Natural killer cell treated with Interleukin-12 subunit alpha and Interleukin-12 subunit beta and Interleukin-15 and Interleukin-18, amount 100 ng/mL, for 72 hours (primary cell): ENCODE measurements at regions not wholly inside any gene's neighbourhood (a gene's known extent, or its start where the extent isn't known, plus 50 kb on each side); places are given as distances from the start of the nearest gene placed in this dataset.

Experiments used
- ATAC-seq, 2 donors: fragments of 150-1000 bp; cut with Tn5 transposase in 1 of 2; sonication (Bioruptor Pico), chemical (Tn5 transposase) in 1 of 2; 2 replicates each; pipeline ENCODE4 v1.10.0; 2021
- DNase-seq: peaks from one replicate; pipeline ENCODE4 v3.0.0; 2022; ENCODE audit warnings: low spot score
- H3K27ac Mint-ChIP-seq, 2 donors: 1 replicate in 1 of 2; 2 replicates in 1 of 2; pipeline ENCODE4 v1.8.0; 2022; ENCODE audit warnings: mixed read lengths in 2 of 2, mild to moderate bottlenecking in 1 of 2, moderate library complexity in 1 of 2
- H3K27me3 Mint-ChIP-seq, 2 donors: 1 replicate in 1 of 2; 2 replicates in 1 of 2; pipeline ENCODE4 v1.8.0; 2022; ENCODE audit warnings: mixed read lengths in 2 of 2
- H3K36me3 Mint-ChIP-seq: one replicate; pipeline ENCODE4 v1.8.0; 2022; ENCODE audit warnings: mixed read lengths
- H3K4me1 Mint-ChIP-seq, 2 donors: 1 replicate in 1 of 2; 2 replicates in 1 of 2; pipeline ENCODE4 v1.8.0; 2022; ENCODE audit warnings: low read depth in 2 of 2, mixed read lengths in 2 of 2, mild to moderate bottlenecking in 1 of 2
- H3K4me3 Mint-ChIP-seq: one replicate; pipeline ENCODE4 v1.8.0; 2022; ENCODE audit warnings: mixed read lengths
- H3K9me3 Mint-ChIP-seq: 2 replicates; pipeline ENCODE4 v1.8.0; 2022; ENCODE audit warnings: mixed read lengths

- Mint-ChIP-seq H3K4me3 (no peak overlapping the region), H3K36me3 (peaks cover 9% of the 10 kb centered on the region)
- no peak for DNase-seq
Measured at GRCh38 chr4:18850867-18851266, 829.3 kb upstream of the LCORL start.

GRCh38 chr4:18847249-18847890 lies 825.8 kb upstream of the LCORL start:
- Mint-ChIP-seq H3K9me3 (peaks cover 19% of the 10 kb centered on the region), H3K27me3 (no peaks in the 10 kb centered on the region), H3K4me3 (no peak overlapping the region), H3K36me3 (peaks cover 4% of the 10 kb centered on the region), H3K27ac (no peak overlapping the region), H3K4me1 (no peaks in the 10 kb centered on the region)
- ATAC-seq (no peak), DNase-seq (no peak)

More at GRCh38 chr4:18850867-18851266, 829.3 kb upstream of the LCORL start:
- Mint-ChIP-seq H3K4me1 (no peaks in the 10 kb centered on the region), H3K9me3 (peaks cover 24% of the 10 kb centered on the region), H3K27ac (no peak overlapping the region), H3K27me3 (no peaks in the 10 kb centered on the region)
- no peak for ATAC-seq

- H3K4me1 Mint-ChIP-seq: no peaks in the 10 kb centered on the region
Measured at GRCh38 chr4:18846313-18846712, 824.8 kb upstream of the LCORL start.

GRCh38 chr4:18844726-18845125 lies 823.2 kb upstream of the LCORL start:
- DNase-seq (no peak), ATAC-seq (no peak)
- H3K4me1 Mint-ChIP-seq: no peaks in the 10 kb centered on the region
- H3K36me3 Mint-ChIP-seq: peaks cover 4% of the 10 kb centered on the region
- H3K27me3 Mint-ChIP-seq: no peaks in the 10 kb centered on the region
- H3K27ac Mint-ChIP-seq: no peak overlapping the region
- H3K9me3 Mint-ChIP-seq: peaks cover 33% of the 10 kb centered on the region
- no peak overlapping the region for H3K4me3 Mint-ChIP-seq

More at GRCh38 chr4:18846313-18846712, 824.8 kb upstream of the LCORL start:
- Mint-ChIP-seq H3K9me3 (peaks cover 26% of the 10 kb centered on the region), H3K36me3 (peaks cover 7% of the 10 kb centered on the region), H3K4me3 (no peak overlapping the region), H3K27ac (no peak overlapping the region), H3K27me3 (no peaks in the 10 kb centered on the region)
- DNase-seq (no peak), ATAC-seq (no peak)

- Mint-ChIP-seq H3K4me3 (no peak overlapping the region), H3K36me3 (peaks cover 4% of the 10 kb centered on the region), H3K27me3 (no peaks in the 10 kb centered on the region), H3K4me1 (no peaks in the 10 kb centered on the region), H3K27ac (no peak overlapping the region), H3K9me3 (peaks cover 28% of the 10 kb centered on the region)
- no peak for DNase-seq
- no peak for ATAC-seq
Measured at GRCh38 chr4:18842431-18842830, 820.9 kb upstream of the LCORL start.

GRCh38 chr4:18840481-18840880 lies 818.9 kb upstream of the LCORL start:
- H3K4me1 Mint-ChIP-seq: no peaks in the 10 kb centered on the region

GRCh38 chr4:18816228-18816895 lies 794.8 kb upstream of the LCORL start:
- Mint-ChIP-seq H3K27me3 (no peaks in the 10 kb centered on the region), H3K9me3 (peaks cover 7% of the 10 kb centered on the region), H3K36me3 (no peaks in the 10 kb centered on the region), H3K4me3 (no peak overlapping the region), H3K27ac (no peak overlapping the region), H3K4me1 (no peaks in the 10 kb centered on the region)
- ATAC-seq (no peak), DNase-seq (no peak)

More at GRCh38 chr4:18840481-18840880, 818.9 kb upstream of the LCORL start:
- peaks cover 23% of the 10 kb centered on the region for H3K9me3 Mint-ChIP-seq
- ATAC-seq: no peak
- DNase-seq: no peak
- no peak overlapping the region for H3K4me3 Mint-ChIP-seq
- peaks cover 4% of the 10 kb centered on the region for H3K36me3 Mint-ChIP-seq
- H3K27me3 Mint-ChIP-seq: no peaks in the 10 kb centered on the region
- H3K27ac Mint-ChIP-seq: no peak overlapping the region

- H3K4me3 Mint-ChIP-seq: no peak overlapping the region
- DNase-seq (no peak), ATAC-seq (no peak)
- H3K9me3 Mint-ChIP-seq: peaks cover 7% of the 10 kb centered on the region
- H3K4me1 Mint-ChIP-seq: no peaks in the 10 kb centered on the region
- H3K36me3 Mint-ChIP-seq: no peaks in the 10 kb centered on the region
- no peaks in the 10 kb centered on the region for H3K27me3 Mint-ChIP-seq
- H3K27ac Mint-ChIP-seq: no peak overlapping the region
Measured at GRCh38 chr4:18815779-18816173, 794.2 kb upstream of the LCORL start.

- Mint-ChIP-seq H3K4me3 (no peak overlapping the region), H3K9me3 (peaks cover 6% of the 10 kb centered on the region), H3K4me1 (no peaks in the 10 kb centered on the region), H3K36me3 (no peaks in the 10 kb centered on the region), H3K27me3 (no peaks in the 10 kb centered on the region), H3K27ac (no peak overlapping the region)
- no peak for ATAC-seq
- no peak for DNase-seq
Measured at GRCh38 chr4:18815081-18815778, 793.7 kb upstream of the LCORL start.

GRCh38 chr4:18813771-18814170 lies 792.2 kb upstream of the LCORL start:
- ATAC-seq: no peak

GRCh38 chr4:18813055-18813454 lies 791.5 kb upstream of the LCORL start:
- DNase-seq (no peak), ATAC-seq (no peak)
- Mint-ChIP-seq H3K4me1 (no peaks in the 10 kb centered on the region), H3K27ac (no peak overlapping the region), H3K9me3 (peaks cover 9% of the 10 kb centered on the region), H3K27me3 (no peaks in the 10 kb centered on the region), H3K36me3 (no peaks in the 10 kb centered on the region), H3K4me3 (no peak overlapping the region)

More at GRCh38 chr4:18813771-18814170, 792.2 kb upstream of the LCORL start:
- DNase-seq: no peak
- no peaks in the 10 kb centered on the region for H3K36me3 Mint-ChIP-seq
- no peaks in the 10 kb centered on the region for H3K4me1 Mint-ChIP-seq
- no peaks in the 10 kb centered on the region for H3K27me3 Mint-ChIP-seq
- no peak overlapping the region for H3K27ac Mint-ChIP-seq
- H3K9me3 Mint-ChIP-seq: peaks cover 8% of the 10 kb centered on the region
- no peak overlapping the region for H3K4me3 Mint-ChIP-seq

- Mint-ChIP-seq H3K27me3 (no peaks in the 10 kb centered on the region), H3K27ac (no peak overlapping the region), H3K4me3 (no peak overlapping the region), H3K9me3 (peaks cover 28% of the 10 kb centered on the region), H3K36me3 (peaks cover 4% of the 10 kb centered on the region), H3K4me1 (no peaks in the 10 kb centered on the region)
- no peak for DNase-seq
- ATAC-seq: no peak
Measured at GRCh38 chr4:18803781-18804180, 782.2 kb upstream of the LCORL start.

GRCh38 chr4:18798123-18798522 lies 776.6 kb upstream of the LCORL start:
- peaks cover 4% of the 10 kb centered on the region for H3K36me3 Mint-ChIP-seq
- no peaks in the 10 kb centered on the region for H3K27me3 Mint-ChIP-seq
- no peak overlapping the region for H3K4me3 Mint-ChIP-seq
- no peak overlapping the region for H3K27ac Mint-ChIP-seq
- DNase-seq (no peak), ATAC-seq (no peak)
- H3K4me1 Mint-ChIP-seq: no peaks in the 10 kb centered on the region
- peaks cover 22% of the 10 kb centered on the region for H3K9me3 Mint-ChIP-seq

- Mint-ChIP-seq H3K27ac (no peak overlapping the region), H3K36me3 (peaks cover 4% of the 10 kb centered on the region), H3K27me3 (no peaks in the 10 kb centered on the region), H3K9me3 (peaks cover 17% of the 10 kb centered on the region), H3K4me3 (no peak overlapping the region), H3K4me1 (no peaks in the 10 kb centered on the region)
- ATAC-seq (no peak), DNase-seq (no peak)
Measured at GRCh38 chr4:18795794-18796193, 774.2 kb upstream of the LCORL start.
